Testis (tissue), 2 donors: ENCODE measurements at regions not wholly inside any gene's neighbourhood (a gene's known extent, or its start where the extent isn't known, plus 50 kb on each side); places are given as distances from the start of the nearest gene placed in this dataset.

Experiments
- DNase-seq: peaks from one replicate; pipeline ENCODE4 v3.0.0-alpha.2; 2019
- H3K27ac ChIP-seq, 2 donors: fragments of 200-600 bp; sonication (generic); one replicate each; pipeline ENCODE4 v1.5.1; 2019
- H3K27me3 ChIP-seq: fragments of 200-600 bp; sonication (generic); one replicate; pipeline ENCODE4 v1.5.1; 2019
- H3K36me3 ChIP-seq: fragments of 200-600 bp; sonication (generic); one replicate; pipeline ENCODE4 v1.5.1; 2017; ENCODE audit warnings: low read depth; ENCODE audit errors: missing control alignments
- H3K4me1 ChIP-seq: fragments of 200-600 bp; sonication (generic); one replicate; pipeline ENCODE4 v1.5.1; 2019
- H3K4me3 ChIP-seq, 2 donors: fragments of 200-600 bp; sonication (generic); one replicate each; pipeline ENCODE4 v1.5.1; 2017 to 2019
- H3K9me3 ChIP-seq: fragments of 200-600 bp; sonication (generic); one replicate; pipeline ENCODE4 v1.5.1; 2017
- CTCF ChIP-seq, 3 experiments: fragments of 450-650 bp in 2 of 3; fragments of 200-600 bp in 1 of 3; sonication (generic) in 1 of 3; IDR thresholded peaks; one replicate each; pipeline ENCODE4 v1.5.1; 2016 to 2019; ENCODE audit warnings: antibody characterized with exemption in 3 of 3, mild to moderate bottlenecking in 2 of 3, moderate library complexity in 1 of 3
- POLR2A ChIP-seq: fragments of 450-650 bp; IDR thresholded peaks from one replicate; pipeline ENCODE4 v1.6.1; 2017; ENCODE audit warnings: antibody characterized with exemption, mild to moderate bottlenecking, moderate library complexity
- WGBS, 2 donors: methylation state at CpG; one replicate each; pipeline ENCODE4 v1.1.5; 2018; 5-methylcytosine and 5-hydroxymethylcytosine counted together
- intact Hi-C: fragments of 100-400 bp; cut with DNase I; formaldehyde crosslinking; loops from one replicate; pipeline ENCODE4 v1.15.1; 2023; ENCODE audit warnings: low total_unique reads

- no peaks in the 10 kb centered on the region for H3K27me3 ChIP-seq
- DNase-seq = no peak
- no peaks in the 10 kb centered on the region for H3K9me3 ChIP-seq
- 64 to 72% methylated on average over 1 of the region's 1 CpG for WGBS, 2 donors
- TF ChIP-seq POLR2A = no peak
- TF ChIP-seq CTCF (IDR thresholded peaks at IDR 0.05) = no peak
- H3K27ac ChIP-seq = peak overlapping the region; percentile 10 to 64
- H3K4me1 ChIP-seq = no peaks in the 10 kb centered on the region
- no peaks in the 10 kb centered on the region for H3K36me3 ChIP-seq
- intact Hi-C loops = no loop called here
- H3K4me3 ChIP-seq = no peak overlapping the region
Observed at GRCh38 chr13:62710787-62711186, 1295.1 kb upstream of the PCDH20 start.

- Histone ChIP-seq H3K27me3 (no peaks in the 10 kb centered on the region), H3K4me3 (no peak overlapping the region), H3K9me3 (no peaks in the 10 kb centered on the region), H3K36me3 (no peaks in the 10 kb centered on the region), H3K27ac (peak overlapping the region in 1 of 2 donors; percentile 61), H3K4me1 (peaks cover 4% of the 10 kb centered on the region)
- TF ChIP-seq POLR2A = no peak
- DNase-seq = no peak
- intact Hi-C loops = no loop called here
- 76 to 77% methylated on average over 3 of the region's 3 CpGs for WGBS, 2 donors
Observed at GRCh38 chr13:62706048-62706447, 1290.4 kb upstream of the PCDH20 start.

- TF ChIP-seq POLR2A (no peak), CTCF (IDR thresholded peaks at IDR 0.05) (no peak)
- peak overlapping the region in 1 of 2 donors; percentile 61 for H3K27ac ChIP-seq
- H3K9me3 ChIP-seq = no peaks in the 10 kb centered on the region
- no peak for DNase-seq
- no peak overlapping the region for H3K4me3 ChIP-seq
- H3K36me3 ChIP-seq = no peaks in the 10 kb centered on the region
- no peaks in the 10 kb centered on the region for H3K27me3 ChIP-seq
- intact Hi-C loops = no loop called here
- H3K4me1 ChIP-seq = peaks cover 4% of the 10 kb centered on the region
Observed at GRCh38 chr13:62704875-62705274, 1289.2 kb upstream of the PCDH20 start.

GRCh38 chr13:62702502-62702901 lies 1286.9 kb upstream of the PCDH20 start:
- no peak for DNase-seq
- H3K4me1 ChIP-seq = peaks cover 4% of the 10 kb centered on the region
- H3K27ac ChIP-seq = no peak overlapping the region

GRCh38 chr13:62697701-62698100 lies 1282.1 kb upstream of the PCDH20 start:
- no peak for TF ChIP-seq POLR2A
- TF ChIP-seq CTCF (IDR thresholded peaks at IDR 0.05) = no peak
- no peak for DNase-seq
- no peaks in the 10 kb centered on the region for H3K4me1 ChIP-seq
- H3K27me3 ChIP-seq = no peaks in the 10 kb centered on the region
- no peak overlapping the region for H3K4me3 ChIP-seq
- no peak overlapping the region for H3K27ac ChIP-seq
- 73 to 93% methylated on average over 1 of the region's 1 CpG for WGBS, 2 donors
- intact Hi-C loops = no loop called here
- no peaks in the 10 kb centered on the region for H3K36me3 ChIP-seq
- H3K9me3 ChIP-seq = no peaks in the 10 kb centered on the region

More at GRCh38 chr13:62702502-62702901, 1286.9 kb upstream of the PCDH20 start:
- Histone ChIP-seq H3K9me3 (no peaks in the 10 kb centered on the region), H3K27me3 (no peaks in the 10 kb centered on the region), H3K4me3 (no peak overlapping the region), H3K36me3 (no peaks in the 10 kb centered on the region)
- no peak for TF ChIP-seq CTCF (IDR thresholded peaks at IDR 0.05)
- TF ChIP-seq POLR2A = no peak
- intact Hi-C loops = no loop called here
